ENCODE measurements at regions not wholly inside any gene's neighbourhood (a gene's known extent, or its start where the extent isn't known, plus 50 kb on each side); places are given as distances from the start of the nearest gene placed in this dataset.

GRCh38 chr16:72434159-72434558 lies 262.2 kb upstream of the PMFBP1 start:
- TF ChIP-seq, protein P1, sequence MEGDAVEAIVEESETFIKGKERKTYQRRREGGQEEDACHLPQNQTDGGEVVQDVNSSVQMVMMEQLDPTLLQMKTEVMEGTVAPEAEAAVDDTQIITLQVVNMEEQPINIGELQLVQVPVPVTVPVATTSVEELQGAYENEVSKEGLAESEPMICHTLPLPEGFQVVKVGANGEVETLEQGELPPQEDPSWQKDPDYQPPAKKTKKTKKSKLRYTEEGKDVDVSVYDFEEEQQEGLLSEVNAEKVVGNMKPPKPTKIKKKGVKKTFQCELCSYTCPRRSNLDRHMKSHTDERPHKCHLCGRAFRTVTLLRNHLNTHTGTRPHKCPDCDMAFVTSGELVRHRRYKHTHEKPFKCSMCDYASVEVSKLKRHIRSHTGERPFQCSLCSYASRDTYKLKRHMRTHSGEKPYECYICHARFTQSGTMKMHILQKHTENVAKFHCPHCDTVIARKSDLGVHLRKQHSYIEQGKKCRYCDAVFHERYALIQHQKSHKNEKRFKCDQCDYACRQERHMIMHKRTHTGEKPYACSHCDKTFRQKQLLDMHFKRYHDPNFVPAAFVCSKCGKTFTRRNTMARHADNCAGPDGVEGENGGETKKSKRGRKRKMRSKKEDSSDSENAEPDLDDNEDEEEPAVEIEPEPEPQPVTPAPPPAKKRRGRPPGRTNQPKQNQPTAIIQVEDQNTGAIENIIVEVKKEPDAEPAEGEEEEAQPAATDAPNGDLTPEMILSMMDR (IDR thresholded peaks at IDR 0.05; ENCODE audit: low read depth, low read length, poor library complexity, severe bottlenecking): no peak
- TF ChIP-seq EZH2phosphoT487 (IDR thresholded peaks at IDR 0.05; ENCODE audit: borderline replicate concordance, low read length): no peak

Measured in DOHH2 (cell line).